GM20431 (cell line): ENCODE measurements at regions not wholly inside any gene's neighbourhood (a gene's known extent, or its start where the extent isn't known, plus 50 kb on each side); places are given as distances from the start of the nearest gene placed in this dataset.

Experiments used
- in situ Hi-C: fragments of 300-500 bp; cut with MseI, MboI; formaldehyde crosslinking; loops from one replicate; pipeline ENCODE4 v1.15.0; 2020; ENCODE audit warnings: low sequenced_read_pairs; ENCODE audit not compliant: unreplicated experiment

DNA sequence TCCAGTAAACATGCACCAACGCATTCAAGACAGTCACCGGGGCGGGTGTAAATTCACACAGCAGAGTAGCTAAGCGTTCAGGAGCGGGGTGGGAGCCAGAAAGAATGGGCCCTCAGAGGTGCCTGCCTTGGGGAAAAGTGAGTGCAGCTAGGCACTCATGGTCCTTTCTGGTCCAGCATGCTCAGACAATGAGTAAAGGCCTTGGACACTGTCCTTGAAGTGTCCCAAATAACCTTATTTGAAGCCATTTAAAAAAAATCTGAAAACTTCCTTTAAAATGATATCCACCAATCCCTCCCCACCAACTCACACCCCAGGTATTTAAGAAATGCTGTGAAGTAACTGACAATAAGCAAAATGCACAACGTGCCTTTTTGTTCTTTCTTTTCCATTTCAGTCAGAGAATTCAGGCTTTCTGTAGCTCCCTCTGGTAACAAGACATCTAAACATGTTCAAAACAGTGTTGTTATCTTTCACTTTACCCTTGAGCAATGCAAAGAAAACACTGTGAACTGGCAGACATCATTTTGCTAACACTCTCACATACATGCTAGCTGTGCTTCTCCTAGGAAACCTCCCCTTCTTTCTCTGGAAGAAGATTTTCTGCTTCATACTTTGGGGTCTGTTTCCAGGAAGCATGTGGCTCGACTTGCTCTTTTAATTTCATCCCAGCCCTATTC lies 445.1 kb upstream of the SPRED2 start:
- in situ Hi-C loops = no loop called here

DNA sequence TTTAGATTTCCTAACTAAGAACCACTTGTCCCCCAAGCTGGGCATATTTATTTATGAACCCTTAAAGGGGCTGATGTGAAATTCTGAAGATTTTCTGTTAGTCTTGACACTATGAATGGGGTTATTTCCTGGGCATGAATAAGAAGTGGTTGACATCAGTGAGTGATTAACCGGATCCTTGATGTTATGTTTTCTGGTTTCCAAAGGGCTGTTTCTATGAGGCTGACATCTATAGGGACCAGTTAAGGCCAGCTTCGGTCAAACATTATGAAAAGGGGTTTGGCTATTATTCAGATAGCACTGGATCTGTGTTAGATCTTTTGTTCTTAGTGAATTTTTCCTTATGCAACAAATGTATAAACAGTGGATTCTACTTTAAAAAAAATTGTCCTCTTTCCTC lies 443.7 kb upstream of the SPRED2 start:
- in situ Hi-C loops = no loop called here

DNA sequence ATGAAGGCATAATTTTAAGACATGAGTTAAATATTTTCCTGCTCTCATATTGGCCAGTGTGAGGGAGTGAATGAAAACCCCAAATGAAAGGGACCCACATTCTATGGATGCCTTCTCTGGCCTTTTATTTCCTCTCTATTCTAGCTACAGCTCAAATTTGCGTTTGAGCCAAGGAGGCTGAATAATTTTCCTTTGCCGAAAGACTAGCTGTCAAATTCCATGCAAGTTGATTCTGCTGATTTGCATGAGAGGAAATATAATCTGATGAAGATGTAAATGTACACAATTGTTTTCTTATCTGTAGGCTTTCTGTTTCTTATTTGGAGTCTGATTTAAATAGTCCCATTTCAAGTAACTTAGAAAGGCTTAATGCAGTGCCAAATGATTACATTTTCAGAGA lies 438.4 kb upstream of the SPRED2 start:
- in situ Hi-C loops = no loop called here

DNA sequence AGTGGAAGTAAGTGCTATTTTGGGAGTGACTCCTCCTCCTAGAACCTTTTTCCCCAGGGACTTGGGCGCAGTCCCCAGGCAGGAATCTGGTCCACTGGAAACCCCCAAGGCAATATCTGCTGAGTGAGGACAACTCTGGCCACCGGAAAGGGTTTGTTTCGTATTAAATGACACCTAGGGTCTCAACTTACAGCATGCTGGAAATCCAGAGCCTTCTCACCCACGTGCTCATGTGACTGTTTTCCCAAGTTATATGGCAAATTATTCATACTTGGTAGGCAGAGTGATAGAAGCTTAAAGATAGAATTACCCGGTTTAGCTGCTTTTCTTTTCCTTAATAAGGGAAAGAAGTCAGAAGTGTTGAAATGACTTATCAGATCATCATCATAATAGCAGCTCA lies 436.9 kb upstream of the SPRED2 start:
- in situ Hi-C loops = no loop called here

GRCh38 chr2:65868177-65868576 lies 435.8 kb upstream of the SPRED2 start:
- in situ Hi-C loops = no loop called here

GRCh38 chr2:65867446-65867845 lies 435.0 kb upstream of the SPRED2 start:
- in situ Hi-C loops = no loop called here

DNA sequence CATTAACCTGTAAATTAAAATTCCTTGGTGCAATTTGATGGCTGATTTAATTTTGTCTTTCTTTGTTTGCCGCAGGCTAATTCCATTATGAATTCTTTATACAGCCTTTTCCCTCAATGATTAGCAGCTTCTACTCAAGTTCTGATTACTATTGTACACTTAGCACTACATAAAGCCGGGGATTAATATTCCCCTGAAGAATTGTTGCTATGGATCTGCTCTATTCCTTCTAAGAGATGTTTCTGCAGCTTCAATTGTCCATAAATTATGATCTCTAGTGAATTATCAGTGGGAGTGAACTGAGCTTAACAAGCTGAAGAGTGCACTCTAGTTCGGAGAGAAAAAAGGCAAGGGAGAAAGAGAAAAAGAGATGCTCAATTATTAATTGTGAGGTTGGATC lies 433.7 kb upstream of the SPRED2 start:
- in situ Hi-C loops = no loop called here

DNA sequence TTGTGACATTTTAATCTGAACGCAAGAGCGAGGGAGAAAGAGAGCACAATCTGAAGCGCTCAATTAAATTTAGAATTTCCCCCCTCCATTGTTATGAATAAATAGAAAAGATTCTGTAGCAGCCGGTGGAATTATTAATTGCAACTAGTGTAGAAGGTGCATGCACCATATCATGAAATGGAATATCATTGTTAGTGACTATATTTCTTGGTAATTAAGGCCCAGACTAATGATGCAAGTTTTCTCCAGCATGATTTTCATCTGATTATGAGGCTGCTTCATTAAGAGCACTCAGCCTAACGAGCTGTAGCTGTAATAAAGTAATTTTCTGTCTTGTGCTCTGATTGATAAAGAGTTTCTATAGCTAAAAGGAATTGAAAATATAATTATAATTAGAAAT lies 432.2 kb upstream of the SPRED2 start:
- in situ Hi-C loops = no loop called here

- in situ Hi-C loops = no loop called here
These were observed 431.3 kb upstream of the SPRED2 start for GRCh38 chr2:65863713-65864112.

DNA sequence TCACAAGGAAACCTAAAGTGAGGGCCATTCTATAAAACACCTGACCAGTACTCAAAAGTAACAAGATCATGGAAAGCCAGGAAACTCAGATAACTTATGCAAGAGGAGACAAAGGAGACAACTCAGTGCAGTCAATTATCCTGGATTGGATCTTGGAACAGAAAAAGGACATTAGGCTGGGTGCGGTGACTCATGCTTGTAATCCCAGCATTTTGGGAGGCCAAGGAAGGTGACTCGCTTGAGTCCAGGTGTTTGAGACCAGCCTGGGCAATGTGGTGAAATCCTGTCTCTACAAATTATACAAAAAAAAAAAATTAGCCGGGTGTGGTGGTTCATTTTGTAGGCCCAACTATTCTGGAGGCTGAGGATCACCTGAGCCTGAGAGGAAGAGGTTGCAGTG lies 424.5 kb upstream of the SPRED2 start:
- in situ Hi-C loops = no loop called here

DNA sequence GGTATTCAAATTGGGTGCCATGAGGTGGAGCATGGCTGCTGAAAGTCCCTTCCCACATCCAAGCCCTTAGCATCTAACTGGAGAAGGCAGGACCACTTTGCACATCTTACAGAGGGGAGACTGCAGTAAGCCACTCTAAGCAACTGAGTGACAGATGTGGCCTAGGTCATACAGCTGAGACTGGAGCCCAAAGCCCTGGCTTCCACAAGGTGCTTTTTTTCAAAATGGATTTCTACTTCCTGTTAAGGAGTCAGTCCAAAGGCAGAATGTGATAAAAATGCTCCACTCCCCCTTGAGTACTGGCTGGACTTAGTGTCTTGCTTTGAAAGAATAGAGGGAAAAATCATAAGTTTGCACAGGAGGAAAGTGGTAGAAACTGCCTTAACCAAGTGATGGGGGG lies 424.0 kb upstream of the SPRED2 start:
- in situ Hi-C loops = no loop called here

DNA sequence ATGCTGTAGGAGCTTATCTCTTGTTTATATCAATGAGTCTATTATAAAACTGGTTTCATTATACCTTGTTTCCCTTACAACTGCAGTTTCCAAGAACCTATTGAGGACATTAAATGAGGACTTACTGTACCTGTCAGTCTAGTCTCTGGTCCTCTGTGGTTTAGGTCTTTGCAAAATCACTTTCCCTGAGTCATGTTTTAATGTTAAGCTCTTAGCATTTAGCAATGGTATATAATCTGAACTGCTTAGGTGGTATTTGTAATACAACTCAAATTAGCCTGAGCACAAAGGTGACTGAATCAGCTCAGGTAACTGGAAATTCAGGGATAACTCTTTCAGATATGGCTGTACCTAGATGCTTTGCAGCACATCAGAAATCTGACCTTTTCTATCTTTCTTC lies 418.3 kb upstream of the SPRED2 start:
- in situ Hi-C loops = no loop called here

DNA sequence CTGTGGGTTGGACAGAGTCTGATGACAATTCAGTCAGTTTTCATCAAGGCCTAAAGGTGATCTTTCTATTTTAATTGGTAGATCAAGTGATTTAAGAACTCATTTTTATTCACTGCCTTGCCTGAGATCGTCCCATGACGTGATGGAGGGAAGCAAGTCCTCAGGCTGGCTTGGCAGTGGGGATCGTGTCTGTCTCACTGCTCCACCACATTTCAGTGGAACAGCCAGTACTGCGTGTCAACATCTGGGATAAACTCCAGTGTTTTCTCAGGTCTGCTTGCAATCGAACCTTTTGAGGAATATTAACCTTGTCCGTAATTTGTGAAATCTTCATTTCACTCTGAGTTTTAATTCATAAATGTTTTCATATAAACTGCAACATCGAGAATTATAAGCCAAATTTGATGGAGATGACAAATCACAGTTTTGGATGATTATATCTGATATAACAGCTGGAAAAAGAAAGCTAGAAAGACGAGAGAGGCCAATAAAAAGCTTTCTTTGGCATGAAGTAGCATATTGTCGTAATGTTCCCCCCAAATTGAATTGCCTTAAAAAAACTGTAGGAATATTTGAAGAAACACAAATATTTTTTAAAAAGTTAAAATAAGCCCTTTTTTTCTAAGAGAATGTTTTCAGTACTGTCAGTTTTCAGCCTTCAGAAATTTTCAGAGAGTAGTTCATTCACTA lies 414.7 kb upstream of the SPRED2 start:
- in situ Hi-C loops = no loop called here

DNA sequence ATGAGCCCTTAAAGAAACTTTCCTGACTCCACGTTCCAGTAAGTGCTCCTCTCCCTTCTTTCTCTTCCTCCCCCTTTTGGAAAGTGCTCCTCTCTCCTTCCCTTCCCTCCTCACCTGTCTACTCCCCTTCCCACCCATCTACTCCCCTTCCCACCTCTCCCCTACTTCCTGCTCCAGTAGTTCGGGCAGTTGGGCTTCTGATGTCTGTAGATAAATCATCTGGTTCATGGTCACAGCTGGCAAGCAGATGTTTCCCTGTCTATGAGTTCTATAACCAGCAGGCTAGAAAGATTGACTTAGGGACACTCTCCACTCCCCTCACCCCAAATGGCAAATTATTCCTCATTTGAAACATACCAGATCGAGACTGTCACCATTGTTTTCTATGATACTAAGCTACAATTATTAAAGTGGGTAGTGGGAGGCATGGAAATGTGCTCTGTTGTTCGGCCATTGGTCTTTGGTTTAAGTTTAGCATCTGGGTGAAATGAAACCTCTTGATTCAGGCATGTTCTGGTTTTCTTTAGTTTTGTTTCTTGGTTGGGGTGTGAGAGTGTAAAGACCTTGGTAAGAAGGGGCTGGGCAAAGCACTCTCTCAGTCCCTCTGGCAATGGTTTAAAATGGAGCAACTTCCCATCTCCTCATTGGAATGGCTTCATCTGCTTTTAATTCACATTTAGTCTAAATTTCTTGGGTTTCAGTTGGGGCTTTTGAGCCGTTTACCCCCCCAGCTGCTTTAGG lies 413.2 kb upstream of the SPRED2 start:
- in situ Hi-C loops = no loop called here

GRCh38 chr2:65842104-65842503 lies 409.7 kb upstream of the SPRED2 start:
- in situ Hi-C loops = no loop called here

GRCh38 chr2:65835975-65836549 lies 403.7 kb upstream of the SPRED2 start:
- in situ Hi-C loops = no loop called here

DNA sequence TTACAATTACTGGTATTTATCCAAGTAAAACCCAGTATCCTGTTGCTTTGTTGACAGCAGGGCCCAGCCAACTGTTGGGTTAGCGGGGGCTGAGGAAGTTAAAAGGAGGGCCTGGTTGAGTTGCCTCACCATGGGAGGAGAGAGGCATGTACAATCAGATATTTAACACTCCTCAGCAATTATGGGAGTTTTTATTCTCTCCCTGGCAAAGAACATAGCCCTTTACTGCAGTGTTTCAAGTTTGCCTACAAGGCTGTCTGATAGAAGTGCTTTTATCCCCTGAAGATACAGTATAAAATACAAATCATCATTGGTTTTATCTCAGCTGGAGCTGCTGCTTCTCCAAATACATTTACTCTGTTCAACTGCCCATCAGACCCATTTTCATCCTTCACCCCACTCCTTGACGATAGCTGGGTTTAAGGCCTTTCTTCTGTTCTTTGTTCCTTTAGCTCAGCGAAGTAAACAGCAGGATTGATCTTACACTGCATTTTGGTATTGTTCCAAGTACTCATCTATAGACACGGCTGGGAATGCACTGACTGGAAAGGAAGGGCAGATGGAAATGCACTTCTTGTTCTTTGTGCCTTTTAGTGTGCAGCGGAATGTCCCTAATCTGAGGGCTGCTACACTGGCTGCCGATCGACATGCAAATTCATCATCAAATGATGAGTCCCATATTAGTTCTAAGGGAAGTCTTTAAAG lies 402.5 kb upstream of the SPRED2 start:
- in situ Hi-C loops = no loop called here

DNA sequence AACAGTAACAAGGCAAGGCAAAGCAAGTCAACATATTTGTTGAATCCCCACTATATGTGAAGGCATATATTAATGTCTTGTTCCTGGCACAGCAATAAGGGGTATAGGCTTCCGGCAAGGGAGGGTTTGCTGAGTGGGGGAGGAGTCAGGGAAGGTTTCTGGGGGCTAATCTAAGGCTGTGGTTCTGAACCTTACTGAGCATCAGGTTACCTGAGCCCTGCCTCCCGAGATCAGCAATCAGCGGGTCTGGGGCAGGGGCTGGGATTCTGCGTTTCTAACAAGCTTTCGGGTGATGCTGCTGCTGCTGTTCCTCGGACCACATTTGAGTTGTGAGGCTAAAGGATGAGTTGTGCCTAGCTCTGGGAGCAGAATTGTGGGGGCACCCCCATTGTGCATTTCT lies 401.7 kb upstream of the SPRED2 start:
- in situ Hi-C loops = no loop called here

DNA sequence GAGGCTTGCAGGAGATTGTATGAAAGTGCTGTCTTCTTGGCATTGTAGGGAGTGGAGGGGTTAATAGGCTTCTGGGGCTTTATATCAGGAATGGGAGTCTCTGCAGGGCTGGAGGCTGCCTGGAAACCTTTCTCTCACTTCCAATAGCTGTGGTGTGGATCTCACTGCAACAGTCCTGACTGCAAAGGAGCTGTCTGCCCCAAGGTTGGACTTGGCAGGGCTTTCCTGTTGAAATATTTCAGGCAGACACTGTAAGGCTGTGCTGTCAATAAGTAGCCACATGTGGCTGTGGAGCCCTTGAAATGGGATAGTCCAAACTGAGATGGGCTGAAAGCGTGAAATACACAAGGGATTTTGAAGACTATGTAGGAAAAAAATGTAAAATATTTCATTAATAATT lies 399.1 kb upstream of the SPRED2 start:
- in situ Hi-C loops = no loop called here

DNA sequence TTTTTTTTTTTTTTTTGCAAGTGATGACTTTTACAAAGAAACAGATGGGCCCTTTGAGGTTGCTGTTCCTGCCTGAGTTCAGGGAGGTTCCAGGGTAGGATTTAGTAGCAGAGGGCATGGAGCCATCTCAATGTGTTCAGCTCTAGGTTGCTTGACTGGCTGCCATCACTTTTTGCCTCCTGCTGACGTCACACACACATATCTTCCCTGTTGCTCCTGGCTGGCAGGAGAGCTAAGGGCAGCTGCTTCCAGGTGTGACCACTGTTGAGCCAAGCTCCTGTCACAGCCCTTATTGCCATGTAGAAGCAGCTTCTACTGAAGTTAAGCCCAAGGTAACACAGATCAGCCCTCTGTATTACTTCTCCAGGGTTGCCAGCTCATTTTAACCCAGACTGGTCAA lies 394.2 kb upstream of the SPRED2 start:
- in situ Hi-C loops = no loop called here
